ENCODE measurements at regions not wholly inside any gene's neighbourhood (a gene's known extent, or its start where the extent isn't known, plus 50 kb on each side); places are given as distances from the start of the nearest gene placed in this dataset.
A peak's percentile ranks its signal among the peaks of the same experiment; 100 is the strongest.

- no peak for ATAC-seq (replicated peaks)
- no peak for DNase-seq
- Mint-ChIP-seq H3K36me3 (no peaks in the 10 kb centered on the region), H3K4me1 (peaks cover 15 to 32% of the 10 kb centered on the region in 2 donors), H3K4me3 (peak overlapping the region in 1 of 2 donors; percentile 22), H3K9me3 (no peaks in the 10 kb centered on the region), H3K27me3 (no peaks in the 10 kb centered on the region), H3K27ac (no peak overlapping the region)
Observed at GRCh38 chr11:128236506-128237498, 350.6 kb downstream of the ETS1 start.

- H3K27ac Mint-ChIP-seq, result no peak overlapping the region
- no peaks in the 10 kb centered on the region for H3K27me3 Mint-ChIP-seq
- DNase-seq (no peak), ATAC-seq (replicated peaks) (no peak)
- H3K9me3 Mint-ChIP-seq, result no peaks in the 10 kb centered on the region
- H3K36me3 Mint-ChIP-seq, result no peaks in the 10 kb centered on the region
- no peak overlapping the region for H3K4me3 Mint-ChIP-seq
- peaks cover 15 to 32% of the 10 kb centered on the region in 2 donors for H3K4me1 Mint-ChIP-seq
Observed at GRCh38 chr11:128235958-128236357, 351.4 kb downstream of the ETS1 start.

DNA sequence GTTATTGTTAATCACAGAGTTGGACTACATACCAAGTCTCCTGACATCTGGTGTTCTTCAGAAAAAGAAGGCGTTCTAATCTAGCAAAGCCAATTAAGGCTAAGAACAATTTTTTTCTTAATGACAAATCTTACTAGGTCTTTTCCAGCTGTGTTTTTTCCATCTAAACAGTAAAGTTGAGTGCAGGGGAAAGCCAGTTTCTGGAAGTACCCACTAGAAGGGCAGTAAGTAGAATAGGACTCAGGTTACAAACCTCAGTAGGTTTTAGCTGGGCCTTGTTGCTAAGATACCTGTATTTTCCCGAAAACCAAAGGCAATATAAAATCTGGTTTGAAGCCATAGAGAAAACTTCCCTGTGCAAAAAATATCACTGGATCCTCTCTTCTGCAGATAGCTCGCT lies 351.9 kb downstream of the ETS1 start:
- ATAC-seq (replicated peaks) (no peak), DNase-seq (no peak)
- Mint-ChIP-seq H3K4me3 (no peak overlapping the region), H3K9me3 (no peaks in the 10 kb centered on the region), H3K4me1 (peaks cover 15 to 32% of the 10 kb centered on the region in 2 donors), H3K36me3 (no peaks in the 10 kb centered on the region), H3K27ac (no peak overlapping the region), H3K27me3 (no peaks in the 10 kb centered on the region)

- Mint-ChIP-seq H3K27me3 (no peaks in the 10 kb centered on the region), H3K4me3 (no peak overlapping the region), H3K9me3 (no peaks in the 10 kb centered on the region), H3K36me3 (no peaks in the 10 kb centered on the region), H3K27ac (no peak overlapping the region), H3K4me1 (peaks cover 18 to 35% of the 10 kb centered on the region in 2 donors)
- DNase-seq, result no peak
- no peak for ATAC-seq (replicated peaks)
Observed at GRCh38 chr11:128234143-128234542, 353.2 kb downstream of the ETS1 start.

DNA sequence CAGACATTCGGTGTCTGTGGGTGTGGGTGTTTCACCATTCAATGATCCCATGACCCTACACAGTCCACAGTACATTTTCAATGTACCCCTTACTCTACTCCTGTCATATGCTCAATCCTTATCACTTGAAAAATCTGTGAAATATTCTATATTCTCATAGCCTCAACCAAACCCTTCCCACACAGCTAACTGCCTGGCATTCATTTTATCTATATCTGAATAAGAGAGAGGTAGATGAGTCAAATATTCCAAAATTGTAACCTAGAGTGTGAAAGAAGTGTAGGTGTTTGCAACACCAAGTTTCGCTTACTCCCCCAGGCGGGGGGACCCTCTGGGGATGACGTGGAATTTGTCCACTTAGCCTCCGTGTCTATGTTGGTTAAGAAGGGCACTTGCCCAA lies 354.8 kb downstream of the ETS1 start:
- peak; percentile 16 to 25 for ATAC-seq (replicated peaks)
- no peak overlapping the region for H3K27ac Mint-ChIP-seq

GRCh38 chr11:128231845-128232410 lies 355.4 kb downstream of the ETS1 start:
- H3K9me3 Mint-ChIP-seq, result no peaks in the 10 kb centered on the region
- H3K4me3 Mint-ChIP-seq, result no peak overlapping the region

More for the DNA sequence above, 354.8 kb downstream of the ETS1 start:
- no peaks in the 10 kb centered on the region for H3K36me3 Mint-ChIP-seq
- no peaks in the 10 kb centered on the region for H3K9me3 Mint-ChIP-seq
- H3K4me1 Mint-ChIP-seq, result peaks cover 10 to 24% of the 10 kb centered on the region in 2 donors
- H3K27me3 Mint-ChIP-seq, result no peaks in the 10 kb centered on the region
- no peak for DNase-seq
- H3K4me3 Mint-ChIP-seq, result no peak overlapping the region

DNA sequence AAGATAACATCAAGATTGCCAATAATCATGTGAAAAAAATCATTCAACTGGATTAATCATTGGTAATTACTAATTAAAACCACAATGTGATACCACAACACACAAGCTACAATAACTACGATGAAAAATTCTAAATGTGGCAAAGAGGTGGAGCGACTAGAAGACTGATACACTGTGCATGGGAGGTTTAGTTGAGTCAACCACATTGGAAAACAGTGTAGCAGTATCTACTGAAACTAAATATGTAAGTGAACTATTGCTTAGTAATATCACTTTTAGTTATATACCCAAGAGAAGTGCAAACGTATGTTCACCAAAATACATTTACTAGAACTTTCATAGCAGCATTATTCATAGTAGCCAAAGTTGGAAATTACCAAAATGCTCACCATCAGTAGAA lies 359.9 kb downstream of the ETS1 start:
- no peak for ATAC-seq (replicated peaks)
- no peaks in the 10 kb centered on the region for H3K36me3 Mint-ChIP-seq
- no peak overlapping the region for H3K27ac Mint-ChIP-seq
- no peak for DNase-seq
- peaks cover 12 to 17% of the 10 kb centered on the region in 2 donors for H3K4me1 Mint-ChIP-seq
- H3K4me3 Mint-ChIP-seq, result no peak overlapping the region
- H3K9me3 Mint-ChIP-seq, result no peaks in the 10 kb centered on the region
- H3K27me3 Mint-ChIP-seq, result no peaks in the 10 kb centered on the region

More at GRCh38 chr11:128231845-128232410, 355.4 kb downstream of the ETS1 start:
- DNase-seq, result no peak
- ATAC-seq (replicated peaks), result no peak
- peaks cover 10 to 24% of the 10 kb centered on the region in 2 donors for H3K4me1 Mint-ChIP-seq
- no peaks in the 10 kb centered on the region for H3K36me3 Mint-ChIP-seq
- no peak overlapping the region for H3K27ac Mint-ChIP-seq
- no peaks in the 10 kb centered on the region for H3K27me3 Mint-ChIP-seq

DNA sequence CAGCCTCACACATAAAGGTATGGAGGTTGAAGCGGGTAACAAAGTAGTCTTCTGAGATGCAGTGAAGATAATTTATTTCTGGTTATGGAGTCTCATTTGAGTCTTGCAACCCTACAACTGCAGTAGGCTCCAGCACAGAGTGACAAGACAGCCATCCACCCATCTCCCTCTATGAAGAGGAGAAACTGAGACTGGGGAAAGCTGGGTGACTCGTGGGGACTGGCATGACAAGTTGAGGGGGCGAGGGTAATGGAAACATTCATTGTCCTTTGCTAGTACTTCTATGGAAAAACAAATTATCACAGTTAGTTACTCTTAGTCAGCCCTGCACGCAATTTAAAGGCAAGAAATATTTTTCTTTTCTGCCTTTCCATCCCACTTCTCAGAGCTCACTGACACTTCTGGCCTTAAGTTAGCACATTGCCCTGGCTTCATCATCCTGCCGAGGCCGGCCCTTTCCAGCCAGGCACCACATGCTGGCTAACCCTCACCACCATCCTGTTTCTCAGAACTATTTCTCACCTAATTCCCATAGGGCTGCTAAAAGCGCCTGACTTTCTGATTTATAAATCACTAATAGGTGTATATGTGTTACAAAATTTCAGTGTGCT lies 361.1 kb downstream of the ETS1 start:
- H3K36me3 Mint-ChIP-seq, result no peaks in the 10 kb centered on the region
- H3K27me3 Mint-ChIP-seq, result no peaks in the 10 kb centered on the region
- H3K4me3 Mint-ChIP-seq, result no peak overlapping the region
- no peak overlapping the region for H3K27ac Mint-ChIP-seq
- H3K4me1 Mint-ChIP-seq, result peaks cover 13 to 27% of the 10 kb centered on the region in 2 donors
- ATAC-seq (replicated peaks) (no peak), DNase-seq (no peak)
- H3K9me3 Mint-ChIP-seq, result no peaks in the 10 kb centered on the region

DNA sequence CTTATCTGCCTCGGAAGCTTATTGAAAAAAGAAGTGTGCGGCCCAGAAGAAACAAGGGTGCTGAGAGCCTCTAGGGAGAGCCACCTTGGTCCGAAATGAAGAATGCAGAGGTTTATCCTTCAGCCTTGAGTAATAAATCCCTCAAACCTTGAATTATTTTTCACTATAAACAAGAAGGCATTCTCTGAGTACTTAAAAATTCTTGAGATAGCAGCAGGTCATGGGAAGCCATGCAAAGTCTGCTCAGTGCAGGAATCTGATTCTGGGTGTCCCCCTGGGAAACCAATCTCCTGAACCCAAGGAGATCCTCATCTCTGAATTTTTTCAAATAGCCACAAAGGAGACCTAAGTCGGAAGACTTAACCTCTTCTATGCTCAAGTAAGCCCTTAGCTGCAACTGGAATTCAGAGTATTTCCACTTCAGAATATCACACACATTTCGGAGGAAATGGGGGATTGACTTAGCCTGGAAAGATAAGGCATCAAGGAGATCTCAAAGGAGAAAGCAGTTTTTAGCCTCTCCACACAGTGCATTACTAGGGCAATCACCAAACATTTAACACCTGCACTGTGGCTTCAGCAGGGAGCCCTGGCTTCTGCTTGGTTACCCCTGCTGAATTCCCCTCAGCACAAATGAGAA lies 365.0 kb downstream of the ETS1 start:
- Mint-ChIP-seq H3K4me1 (peaks cover 10 to 25% of the 10 kb centered on the region in 2 donors), H3K27me3 (no peaks in the 10 kb centered on the region), H3K27ac (no peak overlapping the region), H3K4me3 (no peak overlapping the region), H3K36me3 (no peaks in the 10 kb centered on the region), H3K9me3 (no peaks in the 10 kb centered on the region)
- ATAC-seq (replicated peaks), result no peak
- no peak for DNase-seq

DNA sequence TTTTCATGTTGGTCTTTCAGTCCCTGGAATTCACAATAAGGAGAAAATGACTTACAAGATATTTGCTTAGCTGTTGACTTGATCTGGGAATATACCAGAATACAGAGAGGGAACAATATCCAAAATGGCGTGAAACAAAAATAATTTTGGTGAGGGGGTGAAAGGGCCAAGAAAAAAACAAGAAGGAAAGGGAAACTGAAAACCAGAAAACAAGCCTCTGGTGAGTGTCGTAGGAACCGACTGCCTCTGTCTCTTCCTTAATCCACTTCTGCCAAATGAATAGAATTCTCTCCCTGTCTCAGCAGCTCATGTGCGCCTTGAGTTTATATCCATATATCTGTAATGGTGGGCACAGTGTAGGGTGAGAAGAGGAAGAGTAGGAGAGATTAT lies 367.6 kb downstream of the ETS1 start:
- Mint-ChIP-seq H3K27me3 (no peaks in the 10 kb centered on the region), H3K4me3 (no peak overlapping the region), H3K27ac (no peak overlapping the region), H3K36me3 (no peaks in the 10 kb centered on the region), H3K9me3 (no peaks in the 10 kb centered on the region), H3K4me1 (peaks cover 5 to 25% of the 10 kb centered on the region in 2 donors)
- DNase-seq, result no peak
- ATAC-seq (replicated peaks), result no peak

DNA sequence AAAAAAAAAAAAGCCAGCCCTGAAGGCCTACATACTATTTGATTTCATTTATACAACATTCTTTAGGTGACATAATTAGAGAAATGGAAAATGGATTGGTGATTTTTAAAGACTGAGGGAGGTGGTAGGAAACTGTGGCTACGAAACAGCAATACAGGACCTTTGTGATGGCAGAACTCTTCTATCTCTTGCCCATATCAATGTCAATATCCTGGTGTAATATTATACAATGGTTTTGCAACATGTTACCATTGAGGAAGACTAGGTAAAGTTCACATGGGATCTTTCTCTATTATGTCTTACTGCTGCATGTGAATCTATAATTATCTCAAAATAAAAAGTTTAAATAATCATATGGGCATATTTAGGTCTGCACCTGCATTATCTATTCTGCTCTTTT lies 371.2 kb downstream of the ETS1 start:
- ATAC-seq (replicated peaks) (no peak), DNase-seq (no peak)
- Mint-ChIP-seq H3K9me3 (peaks cover 0 to 1% of the 10 kb centered on the region in 2 donors), H3K4me1 (peaks cover 0 to 7% of the 10 kb centered on the region in 2 donors), H3K4me3 (no peak overlapping the region), H3K36me3 (no peaks in the 10 kb centered on the region), H3K27ac (no peak overlapping the region), H3K27me3 (no peaks in the 10 kb centered on the region)

DNA sequence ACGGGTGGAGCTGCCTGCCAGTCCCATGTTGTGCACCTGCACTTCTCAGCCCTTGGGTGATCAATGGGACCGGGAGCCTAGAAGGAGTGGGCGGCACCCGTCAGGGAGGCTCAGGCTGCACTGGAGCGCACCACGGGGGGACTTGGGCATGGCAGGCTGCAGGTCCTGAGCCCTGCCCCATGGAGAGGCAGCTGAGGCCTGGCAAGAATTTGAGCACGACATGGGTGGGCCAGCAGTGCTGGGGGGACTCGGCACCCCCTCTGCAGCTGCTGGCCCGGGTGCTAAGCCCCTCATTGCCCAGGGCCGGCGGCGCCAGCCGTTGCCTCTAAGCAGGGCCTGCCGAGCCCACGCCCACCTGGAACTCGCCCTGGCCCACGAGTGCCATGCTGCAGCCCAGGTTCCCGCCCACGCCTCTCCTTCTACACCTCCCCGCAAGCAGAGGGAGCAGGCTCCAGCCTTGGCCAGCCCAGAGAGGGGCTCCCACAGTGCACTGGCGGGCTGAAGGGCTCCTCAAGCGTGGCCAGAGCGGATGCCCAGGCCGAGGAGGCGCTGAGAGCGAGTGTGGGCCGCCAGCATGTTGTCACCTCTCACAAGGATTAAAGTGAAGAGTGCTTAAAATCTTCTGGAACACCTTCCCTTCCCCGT lies 372.0 kb downstream of the ETS1 start:
- Mint-ChIP-seq H3K4me3 (no peak overlapping the region), H3K36me3 (no peaks in the 10 kb centered on the region), H3K9me3 (peaks cover 0 to 1% of the 10 kb centered on the region in 2 donors), H3K27me3 (no peaks in the 10 kb centered on the region), H3K27ac (no peak overlapping the region), H3K4me1 (peaks cover 0 to 7% of the 10 kb centered on the region in 2 donors)
- DNase-seq, result no peak
- no peak for ATAC-seq (replicated peaks)

DNA sequence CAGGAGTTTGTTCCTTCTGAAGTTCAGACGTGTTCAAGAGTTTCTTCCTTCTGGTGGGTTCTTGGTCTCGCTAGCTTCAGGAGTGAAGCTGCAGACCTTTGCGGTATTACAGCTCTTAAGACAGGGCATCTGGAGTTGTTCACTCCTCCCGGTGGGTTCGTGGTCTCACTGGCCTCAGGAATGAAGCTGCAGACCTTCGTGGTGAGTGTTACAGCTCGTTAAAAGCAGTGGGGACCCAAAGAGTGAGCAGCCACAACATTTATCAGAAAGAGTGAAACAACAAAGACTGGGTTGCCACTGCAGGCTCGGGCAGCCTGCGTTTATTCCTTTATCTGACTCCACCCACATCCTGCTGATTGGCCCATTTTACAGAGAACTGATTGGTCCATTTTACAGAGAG lies 373.1 kb downstream of the ETS1 start:
- Mint-ChIP-seq H3K27me3 (no peaks in the 10 kb centered on the region), H3K9me3 (peaks cover 0 to 1% of the 10 kb centered on the region in 2 donors), H3K36me3 (no peaks in the 10 kb centered on the region), H3K4me3 (no peak overlapping the region), H3K4me1 (peaks cover 0 to under 1% of the 10 kb centered on the region in 2 donors), H3K27ac (no peak overlapping the region)
- ATAC-seq (replicated peaks), result no peak
- DNase-seq, result no peak

DNA sequence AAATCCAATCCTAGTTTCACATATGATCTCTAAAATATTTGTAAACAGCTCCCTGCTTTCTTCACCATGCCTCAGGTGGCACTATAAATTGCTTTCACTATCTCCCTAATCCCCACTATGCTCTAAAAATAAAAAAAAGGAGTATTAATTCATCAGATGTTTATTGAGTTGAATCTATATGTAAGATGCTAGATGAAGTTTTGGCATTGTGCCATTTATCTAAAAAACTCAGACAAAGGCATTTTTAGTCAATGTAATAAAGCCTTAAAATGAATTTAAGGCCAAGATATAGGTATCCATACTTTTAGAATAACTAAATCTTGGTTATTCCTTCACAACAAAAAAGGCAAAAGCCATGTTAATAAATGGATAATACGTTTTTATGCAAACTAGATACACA lies 373.9 kb downstream of the ETS1 start:
- ATAC-seq (replicated peaks) (no peak), DNase-seq (no peak)
- H3K4me3 Mint-ChIP-seq, result no peak overlapping the region
- H3K27ac Mint-ChIP-seq, result no peak overlapping the region
- H3K9me3 Mint-ChIP-seq, result peaks cover 0 to 1% of the 10 kb centered on the region in 2 donors
- H3K4me1 Mint-ChIP-seq, result no peaks in the 10 kb centered on the region
- no peaks in the 10 kb centered on the region for H3K36me3 Mint-ChIP-seq
- no peaks in the 10 kb centered on the region for H3K27me3 Mint-ChIP-seq
